AG09309 (cell line): ENCODE measurements at regions not wholly inside any gene's neighbourhood (a gene's known extent, or its start where the extent isn't known, plus 50 kb on each side); places are given as distances from the start of the nearest gene placed in this dataset.

ENCODE experiments used
- DNase-seq: peaks from one replicate; pipeline ENCODE4 v3.0.0-alpha.2; 2010; ENCODE audit warnings: low read depth
- H3K4me3 ChIP-seq: 2 replicates; pipeline ENCODE4 v1.5.1; 2011; ENCODE audit warnings: mild to moderate bottlenecking, low read depth, low read length, moderate library complexity; ENCODE audit not compliant: control insufficient read depth
- TF ChIP-seq, protein P1 (sequence below): IDR thresholded peaks from 2 replicates; pipeline ENCODE4 v1.5.1; 2011; ENCODE audit warnings: mild to moderate bottlenecking, low read depth, low read length, inconsistent platforms; ENCODE audit not compliant: insufficient read depth, control insufficient read depth; ENCODE audit errors: missing control alignments

- TF ChIP-seq, protein P1, sequence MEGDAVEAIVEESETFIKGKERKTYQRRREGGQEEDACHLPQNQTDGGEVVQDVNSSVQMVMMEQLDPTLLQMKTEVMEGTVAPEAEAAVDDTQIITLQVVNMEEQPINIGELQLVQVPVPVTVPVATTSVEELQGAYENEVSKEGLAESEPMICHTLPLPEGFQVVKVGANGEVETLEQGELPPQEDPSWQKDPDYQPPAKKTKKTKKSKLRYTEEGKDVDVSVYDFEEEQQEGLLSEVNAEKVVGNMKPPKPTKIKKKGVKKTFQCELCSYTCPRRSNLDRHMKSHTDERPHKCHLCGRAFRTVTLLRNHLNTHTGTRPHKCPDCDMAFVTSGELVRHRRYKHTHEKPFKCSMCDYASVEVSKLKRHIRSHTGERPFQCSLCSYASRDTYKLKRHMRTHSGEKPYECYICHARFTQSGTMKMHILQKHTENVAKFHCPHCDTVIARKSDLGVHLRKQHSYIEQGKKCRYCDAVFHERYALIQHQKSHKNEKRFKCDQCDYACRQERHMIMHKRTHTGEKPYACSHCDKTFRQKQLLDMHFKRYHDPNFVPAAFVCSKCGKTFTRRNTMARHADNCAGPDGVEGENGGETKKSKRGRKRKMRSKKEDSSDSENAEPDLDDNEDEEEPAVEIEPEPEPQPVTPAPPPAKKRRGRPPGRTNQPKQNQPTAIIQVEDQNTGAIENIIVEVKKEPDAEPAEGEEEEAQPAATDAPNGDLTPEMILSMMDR, result no peak
- DNase-seq, result peak; percentile 55
- H3K4me3 ChIP-seq, result no peak overlapping the region
Measured at GRCh38 chr18:34990597-34990996, 50.6 kb upstream of the MAPRE2 start.

DNA sequence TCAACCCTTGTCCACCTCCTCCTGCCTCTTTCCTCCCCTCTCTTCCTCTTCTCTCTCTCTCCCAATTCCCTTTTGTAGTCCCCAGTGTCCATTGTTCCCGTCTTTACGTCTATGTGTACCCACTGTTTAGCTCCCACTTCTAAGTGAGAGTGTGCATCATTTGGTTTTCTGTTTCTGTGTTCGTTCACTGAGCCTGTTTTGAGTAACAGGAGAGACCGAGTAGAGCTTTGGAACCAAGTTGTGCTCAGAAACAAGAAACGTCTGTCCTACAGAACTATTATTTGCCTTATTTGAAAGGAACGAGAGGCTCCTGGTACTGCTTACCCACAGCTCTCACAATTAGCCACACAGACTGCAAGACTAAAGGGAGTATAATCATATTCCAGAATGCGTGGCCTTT, 50.1 kb upstream of the MAPRE2 start:
- TF ChIP-seq, protein P1, result no peak

More for the DNA sequence above, 50.1 kb upstream of the MAPRE2 start:
- DNase-seq, result no peak
- H3K4me3 ChIP-seq, result no peak overlapping the region
